Stimulated activated CD4-positive, alpha-beta T cell treated with anti-CD3 and anti-CD28 coated beads, Interleukin-4, amount 100 ng/mL, for 24 hours (primary cell): ENCODE measurements at regions not wholly inside any gene's neighbourhood (a gene's known extent, or its start where the extent isn't known, plus 50 kb on each side); places are given as distances from the start of the nearest gene placed in this dataset.
"Not testable (repeated sequence)": the region's sequence is repeated elsewhere in the genome, so short reads cannot be mapped to it uniquely, and the experiment has no call there.

ENCODE experiments used
- DNase-seq: peaks from one replicate; pipeline ENCODE4 v3.0.0-alpha.2; 2020

DNA sequence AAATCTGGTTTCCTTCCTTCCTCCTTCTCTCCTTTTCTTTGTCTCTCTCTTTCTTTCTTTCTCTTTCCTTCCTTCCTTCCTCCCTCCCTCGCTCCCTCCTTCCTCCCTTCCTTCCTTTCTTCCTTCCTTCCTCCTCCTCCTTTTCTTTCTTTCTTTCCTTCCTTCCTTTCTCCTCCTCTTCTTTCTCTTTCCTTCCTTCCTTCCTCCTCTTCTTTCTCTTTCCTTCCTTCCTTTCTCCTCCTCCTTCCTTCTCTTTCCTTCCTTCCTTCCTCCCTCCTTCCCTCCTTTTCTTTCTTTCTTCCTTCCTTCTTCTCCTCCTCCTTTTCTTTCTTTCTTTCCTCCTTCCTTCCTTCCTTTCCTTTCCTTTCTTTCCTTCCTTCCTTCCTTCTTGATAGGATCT is 61.2 kb downstream of the VIP start:
- no peak for DNase-seq

DNA sequence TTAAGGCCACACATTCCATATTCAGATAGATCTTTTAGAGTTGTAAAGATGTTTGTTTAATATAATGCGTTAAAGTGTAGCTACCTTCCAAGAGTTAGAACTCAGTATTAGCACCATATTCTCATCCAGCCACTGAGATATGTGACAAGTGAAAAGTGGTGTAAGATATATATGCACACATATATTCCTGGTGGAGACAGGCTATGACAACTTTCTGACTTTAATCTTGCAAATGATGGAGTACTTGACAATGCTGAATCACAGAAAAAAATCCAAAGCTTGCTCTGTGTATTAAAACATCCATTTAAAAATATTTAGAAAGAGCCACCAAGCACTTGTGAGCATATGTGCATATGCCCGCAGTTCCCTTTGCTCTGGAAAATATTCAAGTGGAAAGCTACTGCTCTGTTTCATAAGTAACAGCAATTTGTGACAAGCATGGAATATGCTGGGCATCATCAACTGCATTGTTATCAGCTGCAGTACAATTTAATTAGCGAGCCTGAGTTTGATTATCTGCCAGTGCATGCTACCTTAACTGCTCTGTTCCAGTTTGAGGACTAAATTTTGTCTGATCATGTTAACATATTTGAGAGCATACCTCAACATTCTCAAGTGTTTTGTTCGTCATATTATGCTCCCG is 64.8 kb downstream of the VIP start:
- no peak for DNase-seq

DNA sequence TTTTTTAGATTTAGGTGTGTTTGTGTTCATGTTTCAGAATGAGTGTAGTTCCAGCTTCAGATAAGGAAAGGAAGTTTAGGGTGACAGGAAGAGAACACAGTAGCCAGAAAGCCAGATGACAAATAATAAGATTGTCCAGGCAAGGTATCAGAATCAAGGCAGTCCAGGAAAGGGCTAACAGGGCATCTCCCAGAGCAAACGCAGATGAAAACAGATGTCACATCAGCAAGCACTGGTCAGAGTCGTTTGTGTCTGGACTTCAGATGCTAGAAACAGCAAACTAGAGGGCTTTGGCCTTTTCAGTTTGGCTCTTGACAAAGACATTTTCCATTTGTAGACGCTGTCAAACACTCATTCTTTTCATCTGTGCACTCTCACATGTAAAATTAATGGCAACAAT is 65.5 kb downstream of the VIP start:
- no peak for DNase-seq

DNA sequence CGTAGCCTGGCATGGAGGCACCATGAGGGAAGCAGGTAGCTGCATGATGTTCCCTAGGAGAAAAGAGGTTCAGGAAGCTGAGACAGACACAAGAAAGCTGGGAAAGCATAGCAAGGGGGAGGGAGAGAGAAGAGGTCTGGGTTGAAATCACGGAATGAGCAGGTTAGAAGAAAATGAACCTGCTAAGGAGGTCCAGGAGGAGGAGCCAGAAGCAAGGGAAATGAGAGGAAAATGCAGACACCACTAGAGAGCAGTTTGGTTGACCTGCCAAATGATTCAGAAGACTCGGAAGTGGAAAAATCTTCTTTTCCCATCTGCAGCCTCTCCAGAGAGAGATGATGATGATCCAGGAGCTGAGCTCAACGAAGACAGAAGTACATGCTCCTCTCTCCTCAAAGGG is 70.9 kb downstream of the VIP start:
- DNase-seq, result no peak

DNA sequence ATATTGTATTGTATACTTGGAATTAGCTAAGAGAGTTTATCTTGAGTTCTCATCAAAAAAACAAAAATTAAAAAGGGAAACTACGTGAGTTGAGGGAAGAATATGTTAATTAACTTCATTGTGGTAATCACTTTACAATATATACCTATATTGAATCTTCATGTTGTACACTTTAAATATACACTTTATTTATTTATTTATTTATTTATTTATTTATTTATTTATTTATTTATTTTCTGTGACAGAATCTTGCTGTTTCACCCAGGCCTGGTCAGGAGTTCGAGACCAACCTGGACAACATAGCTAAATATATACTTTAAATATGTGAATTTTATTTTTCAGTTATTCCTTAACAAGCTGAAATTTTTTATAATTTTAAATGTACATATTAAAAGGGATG is 74.1 kb downstream of the VIP start:
- no peak for DNase-seq

DNA sequence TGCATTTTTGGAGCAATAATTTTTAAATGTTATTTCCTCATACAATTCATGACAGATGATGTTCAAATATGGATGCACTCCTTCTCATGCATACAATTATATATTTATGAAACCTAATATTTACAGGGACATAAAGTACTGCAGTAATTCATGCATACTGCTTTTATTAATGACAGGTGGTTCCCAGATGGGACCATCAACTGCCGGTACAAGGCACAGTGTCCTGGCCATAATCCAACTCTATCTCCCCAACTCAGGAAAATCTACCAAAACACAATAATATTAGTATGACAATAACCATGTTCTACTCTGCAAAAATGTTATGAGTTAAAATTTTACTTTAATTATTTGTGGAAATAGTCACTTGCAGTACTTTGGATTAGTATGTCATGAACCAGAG is 77.8 kb downstream of the VIP start:
- no peak for DNase-seq

DNA sequence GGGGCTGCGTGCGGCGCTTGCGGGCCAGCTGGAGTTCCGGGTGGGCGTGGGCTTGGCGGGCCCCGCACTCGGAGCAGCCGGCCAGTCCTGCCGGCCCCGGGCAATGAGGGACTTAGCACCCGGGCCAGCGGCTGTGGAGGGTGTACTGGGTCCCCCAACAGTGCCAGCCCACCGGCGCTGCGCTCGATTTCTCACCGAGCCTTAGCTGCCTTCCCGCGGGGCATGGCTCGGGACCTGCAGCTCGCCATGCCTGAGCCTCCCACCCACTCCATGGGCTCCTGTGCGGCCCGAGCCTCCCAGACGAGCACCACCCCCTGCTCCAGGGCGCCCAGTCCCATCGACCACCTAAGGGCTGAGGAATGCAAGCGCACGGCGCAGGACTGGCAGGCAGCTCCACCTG is 83.8 kb downstream of the VIP start:
- DNase-seq, result not testable (repeated sequence)

DNA sequence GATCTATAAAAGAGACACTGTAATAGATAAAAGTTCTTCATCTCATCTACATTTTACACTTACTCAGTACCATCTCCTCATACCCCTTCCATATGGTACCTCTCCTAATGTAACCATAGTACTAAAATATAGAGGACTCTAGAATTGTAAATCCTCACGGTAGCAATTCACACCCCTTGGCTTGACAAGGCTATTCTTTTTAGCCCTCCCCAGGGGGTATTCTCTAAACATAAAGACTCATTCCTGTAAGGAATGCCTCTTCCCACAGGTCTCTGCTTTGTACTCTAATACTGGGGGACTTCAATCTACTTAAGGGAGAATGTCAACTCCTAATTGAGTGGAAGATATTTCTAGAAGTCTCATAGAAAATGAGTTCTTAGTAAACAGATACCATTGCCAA is 85.9 kb downstream of the VIP start:
- DNase-seq, result no peak

DNA sequence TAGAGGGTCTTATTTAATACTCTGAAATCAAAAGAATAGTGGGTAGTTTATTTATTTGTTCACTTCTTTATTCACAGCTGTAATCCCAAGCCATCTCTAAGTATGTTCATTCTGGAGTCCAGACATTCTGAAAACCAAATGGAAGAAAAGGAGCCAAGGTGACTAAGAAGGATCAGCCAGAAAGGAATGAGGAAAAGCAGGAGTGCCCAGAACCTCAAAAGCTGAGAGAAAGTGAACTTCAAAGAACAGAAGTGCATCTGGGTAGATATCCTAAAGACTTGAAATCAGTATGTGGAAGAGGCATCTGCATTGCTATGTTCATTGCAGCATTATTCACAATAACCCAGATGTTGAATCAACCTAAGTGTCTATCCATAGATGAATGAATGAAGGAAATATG is 94.8 kb downstream of the VIP start:
- DNase-seq, result no peak

DNA sequence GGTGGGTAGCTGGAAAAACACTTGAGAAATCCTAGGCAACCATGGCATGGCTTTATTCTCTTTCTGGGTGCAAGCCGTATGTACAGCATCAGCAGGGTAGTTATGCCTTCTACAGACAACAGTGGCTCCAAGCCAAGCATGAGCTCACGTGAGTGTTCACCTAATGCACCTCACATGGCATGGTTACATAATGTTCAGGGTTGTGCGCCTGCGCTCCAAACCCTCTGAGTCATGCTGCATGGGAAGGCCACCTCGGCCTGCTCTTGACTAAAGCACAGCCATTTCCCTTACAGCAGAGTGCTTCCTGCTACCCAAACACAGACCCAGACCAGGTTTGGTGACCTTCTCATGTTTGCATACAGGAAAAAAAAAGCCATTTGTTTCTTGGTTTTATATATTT is 96.2 kb downstream of the VIP start:
- no peak for DNase-seq

DNA sequence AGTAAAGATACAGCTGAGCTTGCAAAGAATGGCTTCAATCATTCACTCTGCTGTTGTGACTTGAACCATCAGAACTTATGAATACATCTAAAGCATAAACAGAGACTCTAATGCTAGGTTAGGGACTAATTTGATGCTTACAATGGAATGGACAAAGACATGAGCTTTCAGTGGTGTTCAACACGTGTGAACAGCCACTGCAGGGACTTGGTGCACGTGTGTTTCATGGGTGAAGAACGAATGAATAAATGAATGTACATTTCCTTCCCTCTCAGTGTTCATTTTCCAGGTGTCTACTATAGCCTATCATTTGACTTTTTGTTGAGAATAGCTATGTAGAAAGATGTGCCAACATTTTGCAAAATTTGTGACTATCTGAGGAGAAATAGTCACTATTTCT is 98.3 kb downstream of the VIP start:
- no peak for DNase-seq

DNA sequence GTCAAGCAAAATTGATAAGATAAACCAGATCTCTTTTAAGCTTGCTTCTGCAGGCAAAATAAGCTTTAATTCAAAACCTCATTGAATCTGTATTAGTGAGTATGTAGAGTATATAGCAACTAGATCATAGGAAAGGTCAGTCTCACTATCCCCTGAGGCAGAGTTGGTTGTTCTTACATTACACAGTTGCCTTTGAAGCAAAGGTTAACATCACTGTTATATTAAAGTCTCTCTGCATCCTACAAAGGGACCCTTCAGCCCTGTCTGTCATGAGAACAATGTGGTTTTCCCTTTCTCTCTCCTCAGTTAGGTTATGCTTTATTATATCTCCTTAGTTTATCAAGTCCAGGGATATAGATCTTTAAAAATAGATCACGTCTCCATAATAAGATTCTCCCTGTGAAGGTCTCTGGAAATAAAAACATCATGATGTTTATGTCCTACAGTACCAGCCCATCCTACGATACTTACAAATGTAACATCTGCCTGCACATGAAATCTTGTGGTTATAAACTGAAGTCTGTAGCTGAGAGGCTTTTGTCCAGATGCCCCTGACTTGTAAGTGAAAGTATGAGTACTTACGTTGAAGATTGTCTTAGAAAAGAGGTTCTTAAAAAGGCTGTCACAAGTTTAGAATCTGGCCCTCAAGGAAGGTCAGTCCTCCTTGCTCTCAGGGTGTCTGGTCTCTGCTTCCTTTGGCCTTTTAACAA is 103.6 kb downstream of the VIP start:
- no peak for DNase-seq

DNA sequence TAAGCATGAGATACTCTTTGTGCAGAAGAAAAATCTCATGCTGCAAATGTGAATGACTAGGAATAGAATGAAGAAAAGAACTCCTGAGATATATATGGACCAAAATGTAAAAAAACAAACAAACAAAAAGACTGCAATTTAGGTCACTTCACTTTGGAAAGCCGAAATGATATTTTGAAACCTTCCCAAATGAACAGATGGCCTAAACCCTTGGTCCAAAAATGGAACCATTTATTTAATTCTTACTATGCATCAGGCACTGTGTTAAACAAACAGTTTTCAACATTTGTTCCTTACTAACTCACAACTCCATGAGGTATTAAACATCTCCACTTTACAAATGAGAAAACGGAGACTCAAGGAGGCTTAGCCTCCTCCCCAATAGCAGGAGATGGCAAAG is 107.5 kb downstream of the VIP start:
- DNase-seq, result no peak

DNA sequence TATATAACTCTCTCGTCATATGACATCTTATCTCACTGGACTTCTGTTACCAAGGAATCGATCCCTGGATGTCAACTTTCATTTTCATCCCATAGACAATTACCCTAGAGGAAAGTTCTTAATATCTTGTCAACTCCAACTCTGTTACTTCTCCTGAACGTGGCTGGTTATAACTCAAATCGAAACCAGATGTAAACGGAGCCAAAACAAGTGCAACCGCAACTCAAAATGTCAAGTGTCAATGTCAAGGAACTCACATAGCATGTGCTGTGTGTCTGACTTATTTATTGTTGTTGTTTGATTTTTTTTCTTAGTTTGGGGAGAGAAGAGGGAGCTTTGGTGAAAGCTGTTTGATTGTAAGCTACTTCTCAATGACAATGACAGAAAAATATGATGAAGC is 108.6 kb downstream of the VIP start:
- DNase-seq, result no peak

DNA sequence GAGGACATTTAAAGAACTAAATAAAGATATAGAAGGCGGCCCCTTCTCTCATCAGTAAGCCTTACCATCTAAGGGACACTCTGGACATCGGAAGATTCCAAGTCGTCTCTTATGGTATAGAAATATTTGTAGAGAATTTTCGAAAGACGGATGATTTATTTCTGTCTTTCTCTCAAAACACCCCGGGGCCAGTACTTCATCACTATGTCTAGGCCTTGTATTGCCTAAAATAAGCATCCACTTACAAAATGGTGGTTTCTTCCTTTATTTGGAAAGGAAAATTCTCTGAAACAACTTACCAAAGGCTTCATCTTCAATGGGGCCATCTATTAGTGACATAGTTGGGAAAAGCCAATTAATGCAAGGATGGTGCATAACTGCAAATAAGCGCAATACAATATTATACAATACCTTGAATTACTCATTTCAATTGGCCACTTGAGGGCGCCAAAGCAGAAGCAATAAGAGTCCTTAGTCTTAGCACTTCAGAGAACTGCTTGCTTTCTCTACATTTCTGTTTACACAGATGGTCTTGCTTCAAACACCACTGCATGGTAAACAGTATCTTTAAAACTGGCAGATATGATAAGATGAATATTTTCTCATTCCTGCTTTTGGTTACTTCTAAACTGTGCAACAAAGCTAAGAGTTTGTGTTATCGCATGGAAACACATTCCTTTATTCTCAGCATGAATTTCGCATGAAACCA is 113.2 kb downstream of the VIP start:
- peak; percentile 77 for DNase-seq

DNA sequence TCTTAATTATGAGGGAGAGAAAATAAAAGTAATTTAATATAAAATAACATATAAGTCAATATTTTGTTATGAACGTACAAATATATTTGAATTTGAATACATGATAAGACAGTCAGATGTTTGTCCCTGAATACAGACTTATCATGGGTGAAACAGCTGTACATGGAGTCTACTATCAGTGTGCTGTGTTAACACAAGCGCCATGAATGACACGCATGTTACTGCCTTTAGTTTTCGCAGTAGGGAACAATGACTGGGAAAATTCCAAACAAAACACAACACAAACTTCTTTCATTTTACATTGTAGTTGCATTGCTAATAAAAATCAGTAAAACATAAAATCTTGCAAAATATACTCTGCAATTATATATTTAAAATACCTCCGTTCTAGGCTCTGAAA is 108.6 kb downstream of the FBXO5 start:
- DNase-seq, result no peak

DNA sequence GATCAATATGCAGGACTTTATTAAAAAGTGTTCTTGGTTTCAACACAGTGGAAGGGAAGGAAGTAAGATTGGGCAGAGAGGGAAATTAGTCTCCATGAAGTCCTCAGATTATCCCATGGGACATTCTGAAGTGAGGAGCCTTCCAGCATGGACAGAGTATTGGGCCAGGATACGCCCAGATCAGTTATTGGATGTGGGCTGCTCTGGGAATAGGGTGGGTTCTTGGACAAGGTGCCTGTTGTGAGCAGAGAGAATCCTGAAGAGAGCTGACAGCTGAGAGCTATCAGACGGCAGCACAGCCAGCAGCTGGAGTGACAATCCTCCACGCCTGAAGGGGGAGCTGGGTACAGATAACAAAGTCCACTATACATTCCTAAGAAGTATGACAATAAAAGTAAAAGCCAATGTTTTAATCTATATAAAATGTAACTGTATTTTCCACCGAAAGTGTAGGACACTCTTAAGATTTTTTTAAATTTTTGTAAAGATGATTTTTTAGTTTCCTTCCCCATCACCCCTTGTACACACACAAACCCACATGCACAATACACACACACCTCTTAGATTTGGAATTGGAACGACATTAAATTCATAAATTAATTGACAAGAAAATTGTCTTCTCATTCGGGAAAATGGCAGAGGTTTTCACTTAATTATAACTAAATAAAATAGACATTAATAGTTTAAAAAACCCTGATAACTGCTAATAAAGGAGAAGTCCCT is 107.8 kb downstream of the FBXO5 start:
- no peak for DNase-seq

DNA sequence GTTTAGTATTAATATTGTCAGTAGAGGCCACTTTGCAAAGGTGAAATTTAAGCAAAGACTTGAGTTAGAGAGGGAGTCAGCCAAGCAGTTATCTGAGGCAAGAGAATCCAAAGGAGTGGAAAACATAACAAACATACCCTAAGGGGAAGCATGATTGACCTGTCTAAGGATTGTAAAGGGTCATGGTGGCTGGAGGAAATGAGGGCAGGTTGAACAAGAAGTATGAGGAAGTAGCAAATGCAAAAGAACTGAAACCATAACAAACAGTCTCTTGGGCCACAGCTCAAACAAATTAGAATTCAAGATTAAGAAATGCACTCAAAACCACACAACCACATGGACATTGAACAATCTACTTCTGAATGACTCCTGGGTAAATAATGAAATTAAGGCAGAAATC is 103.2 kb downstream of the FBXO5 start:
- DNase-seq, result no peak

DNA sequence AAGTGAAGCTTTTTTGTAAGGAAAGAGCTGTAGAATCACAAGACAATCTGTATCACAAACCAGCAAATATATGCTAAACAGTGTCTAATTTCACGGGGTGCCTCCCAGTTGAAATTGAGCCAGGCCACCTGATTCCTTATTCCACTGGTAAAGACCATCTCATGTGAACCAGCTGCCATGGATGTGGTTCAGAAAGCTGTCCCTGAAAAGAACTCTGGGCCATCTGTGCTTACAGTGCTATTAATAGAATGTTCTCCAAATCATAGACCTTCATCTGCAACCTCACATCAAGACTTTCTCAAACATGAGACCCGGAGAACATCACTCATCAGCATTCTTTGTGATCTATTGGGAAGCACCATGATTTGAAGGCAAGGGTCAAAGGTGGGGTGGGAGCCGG is 89.7 kb downstream of the FBXO5 start:
- DNase-seq, result no peak

DNA sequence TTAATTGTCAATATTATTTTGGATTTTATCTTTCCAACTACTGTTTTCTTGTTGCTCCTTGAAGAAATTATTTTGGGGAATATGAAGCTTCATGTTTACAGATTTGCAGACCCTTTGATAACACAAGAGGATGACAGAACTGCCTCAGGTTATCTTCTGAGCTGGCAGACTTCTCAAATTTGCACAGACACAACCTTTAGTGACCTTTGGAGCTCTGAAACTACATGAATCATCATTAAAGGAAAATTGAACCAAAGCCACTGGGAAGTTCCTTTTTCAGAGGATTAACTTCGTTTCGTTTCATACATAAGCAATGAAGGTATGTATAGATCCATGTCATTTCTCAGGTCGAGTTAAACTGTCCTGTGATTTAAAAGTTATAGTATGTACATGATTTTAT is 85.9 kb downstream of the FBXO5 start:
- no peak for DNase-seq

DNA sequence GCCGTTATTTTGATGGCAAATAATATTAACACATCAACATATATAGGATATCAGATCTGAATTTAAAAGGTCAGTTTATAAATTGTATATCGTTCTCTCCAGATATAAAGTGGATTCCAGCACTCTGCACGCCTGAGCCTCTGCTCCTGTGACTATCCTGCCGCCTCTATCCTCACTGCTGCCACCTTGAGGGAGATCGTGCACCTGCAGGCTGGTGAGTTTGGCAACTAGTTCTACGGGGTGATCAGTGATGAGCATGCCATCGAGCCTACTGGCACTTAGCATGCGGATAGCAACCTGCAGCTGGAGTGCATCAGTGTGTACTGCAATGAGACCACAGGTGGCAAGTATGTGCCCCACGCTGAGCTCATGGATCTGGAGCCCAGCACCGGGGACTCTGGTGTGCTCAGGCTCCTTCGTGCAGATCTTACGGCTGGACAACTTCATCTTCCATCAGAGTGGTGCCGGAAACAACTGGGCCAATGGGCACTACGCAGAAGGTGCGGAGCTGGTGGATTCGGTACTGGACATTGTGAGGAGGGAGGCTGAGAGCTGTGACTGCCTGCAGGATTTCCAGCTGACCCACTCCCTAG is 84.9 kb downstream of the FBXO5 start:
- peak; percentile 69 for DNase-seq

DNA sequence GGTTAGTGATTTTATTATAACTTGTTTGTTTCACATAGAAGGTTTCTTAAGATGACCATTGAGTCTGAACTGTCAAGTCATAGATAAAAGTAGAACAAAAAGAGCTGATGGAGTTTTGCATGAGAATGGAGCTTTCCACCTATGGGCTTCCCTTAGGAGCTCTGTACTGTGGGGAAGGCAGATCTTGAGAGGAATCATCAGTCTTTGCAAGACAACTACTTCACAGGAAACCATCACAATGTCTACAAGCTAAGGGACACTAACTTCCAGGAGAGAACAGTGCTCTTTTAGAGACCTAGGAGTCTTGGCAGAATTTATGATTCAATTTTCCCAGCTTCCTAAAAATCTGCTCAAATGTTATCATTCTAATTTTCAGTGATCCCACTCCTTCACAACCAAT is 78.2 kb downstream of the FBXO5 start:
- DNase-seq, result no peak

DNA sequence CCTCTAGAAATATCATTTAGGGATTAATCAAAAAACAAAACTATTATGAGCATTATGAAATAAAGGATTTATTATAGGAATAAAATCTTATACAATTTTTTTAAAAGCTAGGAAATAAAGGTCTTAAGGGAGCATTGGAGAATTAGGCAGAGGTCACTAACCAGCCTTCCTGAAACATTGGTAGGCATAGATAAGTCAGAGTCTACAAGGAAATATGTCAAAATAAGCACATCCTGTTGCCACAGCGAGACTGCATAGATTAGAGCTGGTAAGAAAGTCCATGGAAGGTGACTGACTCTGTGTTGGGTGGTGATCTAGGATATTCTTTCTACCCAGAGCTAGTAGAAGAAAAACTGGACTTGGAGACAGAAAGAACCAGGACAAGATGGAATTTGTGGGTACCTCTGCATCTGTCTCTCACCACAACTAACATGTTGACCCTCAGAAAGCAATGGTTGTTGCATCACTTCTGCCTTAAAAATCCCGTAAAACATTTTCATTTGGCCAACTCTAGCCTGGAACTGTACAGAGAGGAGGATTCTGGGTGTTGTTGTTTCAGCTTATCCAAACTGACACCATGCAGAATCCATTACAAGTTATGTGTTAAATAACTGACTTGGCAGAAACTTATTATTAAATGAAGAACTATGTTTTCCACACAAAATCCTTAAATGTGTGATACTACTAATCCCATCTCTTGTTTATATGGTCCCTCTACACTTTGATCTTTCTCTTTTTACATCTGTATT is 77.1 kb downstream of the FBXO5 start:
- no peak for DNase-seq
